Stromal cell of bone marrow (primary cell): ENCODE measurements at regions not wholly inside any gene's neighbourhood (a gene's known extent, or its start where the extent isn't known, plus 50 kb on each side); places are given as distances from the start of the nearest gene placed in this dataset.
A peak's percentile ranks its signal among the peaks of the same experiment; 100 is the strongest.

Experiments used
- DNase-seq: peaks from one replicate; pipeline ENCODE4 v3.0.0-alpha.2; 2012; ENCODE audit warnings: low read depth

GRCh38 chr11:32002311-32002710 is 88.6 kb upstream of the RCN1 start:
- no peak for DNase-seq

DNA sequence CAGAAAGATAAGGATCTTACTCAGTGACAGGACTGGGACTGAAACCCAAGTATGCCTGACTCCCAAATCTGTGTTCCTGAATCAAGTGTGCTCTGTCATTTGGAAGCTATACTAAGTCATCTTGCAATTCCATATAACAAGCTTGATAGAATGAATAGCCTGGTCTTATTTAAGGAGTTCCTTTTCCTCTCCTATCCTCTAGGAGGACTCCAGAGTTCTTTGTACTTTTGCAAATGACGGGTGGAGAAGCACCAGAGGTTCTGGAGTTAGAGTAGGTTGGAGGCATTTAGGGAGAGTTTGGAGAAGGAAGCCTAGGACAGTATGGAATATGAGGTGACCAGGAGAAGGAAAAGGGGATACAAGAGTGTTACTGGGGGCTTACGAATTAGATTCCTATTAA is 92.9 kb upstream of the RCN1 start:
- no peak for DNase-seq

GRCh38 chr11:31996159-31996881 is 94.6 kb upstream of the RCN1 start:
- no peak for DNase-seq

DNA sequence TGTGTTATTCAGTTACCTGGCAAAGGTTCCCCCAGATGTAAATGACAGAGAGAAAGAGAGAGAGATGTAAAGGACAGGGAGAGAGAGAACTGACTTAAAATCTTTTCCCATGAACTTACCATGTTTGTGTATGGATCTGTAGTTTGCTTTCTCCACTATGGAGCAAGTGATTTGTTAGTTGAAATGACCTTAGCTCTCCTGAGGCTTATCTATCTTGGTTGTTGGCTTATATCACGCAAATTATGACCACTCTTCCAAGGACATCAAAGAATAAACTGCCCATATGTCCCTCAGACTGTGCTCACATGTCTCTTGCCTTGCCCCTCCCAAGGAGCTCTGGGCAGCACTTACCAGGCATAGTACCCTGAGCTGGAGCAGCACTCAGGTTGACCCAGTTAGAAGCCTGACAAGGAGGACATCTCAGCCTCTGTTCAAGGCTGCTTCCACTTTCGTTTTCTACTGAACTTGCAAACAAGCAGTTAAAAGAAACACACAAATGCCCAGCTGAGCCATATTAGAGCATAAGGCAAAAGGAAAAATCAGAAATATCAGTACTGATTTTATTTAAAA is 95.3 kb upstream of the RCN1 start:
- DNase-seq, result no peak

- no peak for DNase-seq
Observed at GRCh38 chr11:31995032-31995431, 95.8 kb upstream of the RCN1 start.

GRCh38 chr11:31987118-31988005 is 103.5 kb upstream of the RCN1 start:
- no peak for DNase-seq

DNA sequence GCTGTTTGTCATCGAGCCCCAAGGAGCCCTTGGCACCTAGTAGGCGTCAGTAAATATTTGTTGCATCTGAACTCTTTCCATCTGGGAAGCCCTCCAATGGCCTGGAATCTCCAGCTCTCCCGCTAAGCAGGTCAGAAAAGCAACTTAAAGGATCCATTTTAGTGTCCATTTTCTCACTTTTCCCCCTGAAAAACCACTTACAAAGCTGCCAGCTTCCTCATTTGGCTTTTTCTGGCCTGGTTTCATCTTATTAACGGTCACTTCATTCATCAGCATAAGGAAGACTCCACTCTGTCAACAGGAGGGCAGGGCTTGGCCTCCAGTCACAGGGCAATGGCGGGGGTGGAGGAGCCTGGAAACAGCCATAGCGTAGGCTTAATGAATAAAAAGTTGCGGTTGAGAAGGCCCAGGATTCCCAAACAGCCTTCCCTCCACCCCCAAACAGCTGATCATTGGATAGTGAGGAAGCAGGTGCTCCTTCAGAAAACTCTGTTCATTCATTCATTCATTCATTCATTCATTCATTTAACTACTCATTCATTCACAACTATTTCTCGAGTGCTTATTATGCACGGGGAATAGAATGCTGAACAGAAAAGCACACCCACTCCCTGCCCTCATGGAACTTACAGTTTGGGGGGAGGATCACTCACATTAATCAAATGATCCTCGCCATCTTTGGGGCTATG is 104.5 kb upstream of the RCN1 start:
- no peak for DNase-seq

- DNase-seq, result no peak
Observed at GRCh38 chr11:31981457-31981856, 109.4 kb upstream of the RCN1 start.

DNA sequence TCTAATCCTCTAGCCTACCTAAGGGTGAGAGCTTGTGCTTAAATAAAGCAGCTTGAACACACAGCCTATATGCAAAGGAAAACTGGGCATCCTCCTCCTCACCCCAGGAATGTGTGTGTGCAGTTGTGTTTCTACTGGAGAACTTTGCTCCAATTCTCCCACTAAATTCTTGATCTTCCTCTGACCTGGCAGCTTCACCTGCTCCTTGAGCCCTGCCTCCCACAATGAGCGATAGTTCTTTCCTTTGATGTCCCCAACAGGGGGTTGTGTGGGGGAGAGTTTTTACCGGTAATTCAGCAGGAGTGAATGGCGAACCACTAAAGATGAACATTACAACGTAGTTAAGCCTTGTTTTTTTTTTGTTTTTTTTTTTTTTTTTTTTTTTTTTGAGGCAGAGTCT is 113.5 kb upstream of the RCN1 start:
- no peak for DNase-seq

- DNase-seq, result peak; percentile 88
Observed at GRCh38 chr11:31974366-31975136, 116.3 kb upstream of the RCN1 start.

- DNase-seq, result no peak
Observed at GRCh38 chr11:31973172-31973571, 117.7 kb upstream of the RCN1 start.

DNA sequence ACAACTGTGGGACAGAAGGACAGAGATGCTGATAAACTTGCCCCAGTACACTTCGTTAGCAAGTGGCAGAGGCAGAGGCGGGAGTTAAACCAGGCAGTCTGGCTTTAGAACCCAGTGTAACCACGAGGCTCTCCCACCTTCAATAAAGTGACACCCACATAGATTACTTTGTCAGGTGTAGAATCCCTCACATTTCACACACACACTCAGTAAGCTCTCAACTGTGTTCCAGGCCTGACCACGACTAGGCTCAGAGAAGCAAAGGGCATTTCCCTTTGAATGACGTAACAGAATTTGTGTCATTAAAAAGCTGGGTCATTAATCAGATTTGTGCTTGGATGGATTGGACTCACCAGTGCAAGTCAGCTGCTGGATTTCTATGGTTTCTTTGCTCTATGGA is 118.3 kb upstream of the RCN1 start:
- no peak for DNase-seq

DNA sequence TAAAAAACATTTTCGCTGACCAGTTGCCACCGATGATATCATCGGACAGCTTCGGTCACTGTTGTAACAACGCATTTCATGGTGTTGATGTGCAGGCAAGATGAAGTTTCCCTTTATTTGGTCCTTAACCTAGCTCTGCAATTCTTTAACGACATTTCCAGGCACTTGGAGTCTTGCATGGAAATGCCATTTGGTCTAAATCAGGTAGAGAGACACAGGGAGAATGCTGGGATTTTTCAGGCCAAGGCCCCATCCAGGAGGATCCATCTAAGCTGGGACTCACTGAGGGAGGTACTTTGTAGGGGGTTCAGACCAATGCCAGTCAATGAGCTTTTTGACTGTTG is 121.5 kb upstream of the RCN1 start:
- DNase-seq, result no peak

GRCh38 chr11:31968461-31969358 is 122.2 kb upstream of the RCN1 start:
- DNase-seq, result peak; percentile 76

DNA sequence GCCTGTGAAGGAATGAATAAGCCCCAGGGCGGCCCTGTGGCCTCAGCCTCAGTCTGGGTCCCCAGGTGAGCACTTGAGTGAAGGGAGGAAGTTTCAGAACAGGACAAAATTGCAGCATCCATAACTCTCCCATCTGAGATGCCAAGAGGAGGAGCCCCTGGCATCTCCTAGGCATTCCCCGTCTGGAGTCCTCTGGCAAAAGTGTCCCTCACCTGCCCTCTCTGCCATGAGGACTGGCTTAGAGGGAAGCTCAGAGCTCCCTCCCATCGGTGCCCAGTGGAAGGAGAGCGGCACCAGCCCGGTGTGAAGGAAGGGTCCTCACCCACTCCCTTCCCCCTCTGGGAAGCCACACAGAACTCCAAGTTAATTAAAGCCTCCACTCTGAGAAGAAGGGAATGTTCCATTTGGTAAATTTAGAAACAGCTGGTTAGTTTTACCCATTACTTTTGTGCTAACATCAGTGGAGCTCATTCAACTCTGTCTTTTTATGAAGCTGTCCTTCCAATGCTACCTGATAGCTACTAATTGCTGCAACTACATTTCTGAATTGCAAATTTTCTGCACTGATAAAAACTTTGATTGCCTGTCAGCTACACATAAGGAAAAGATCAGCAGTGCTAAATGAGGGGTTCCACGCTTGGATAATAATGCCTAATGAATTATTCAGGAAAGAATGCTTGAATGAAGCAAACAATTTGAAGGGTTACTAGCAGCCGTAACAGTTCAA is 123.3 kb upstream of the RCN1 start:
- no peak for DNase-seq

DNA sequence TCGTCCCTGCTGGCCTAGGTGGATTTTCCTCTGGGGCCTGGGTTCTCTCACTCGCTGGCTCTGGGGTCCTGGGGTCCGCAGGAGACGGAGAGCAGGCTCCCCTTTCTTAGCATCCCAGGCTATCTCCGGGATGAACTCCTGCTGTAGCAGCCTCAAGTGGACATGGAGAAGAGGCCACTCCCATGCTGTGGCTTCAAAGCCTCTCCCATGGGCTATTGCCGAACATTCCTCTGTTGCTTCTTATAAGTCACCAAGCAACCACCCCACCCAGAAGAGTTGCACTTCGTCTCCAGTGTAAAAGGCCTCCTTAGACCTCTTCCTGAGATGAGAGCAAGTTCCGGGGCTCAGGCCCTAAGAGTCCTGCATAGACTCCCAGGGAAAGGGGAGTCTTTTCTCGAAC is 124.0 kb upstream of the RCN1 start:
- DNase-seq, result no peak

GRCh38 chr11:31964181-31964580 is 126.7 kb upstream of the RCN1 start:
- no peak for DNase-seq

GRCh38 chr11:31960126-31960525 is 130.7 kb upstream of the RCN1 start:
- DNase-seq, result no peak

- no peak for DNase-seq
Observed at GRCh38 chr11:31959716-31960115, 131.2 kb upstream of the RCN1 start.

- peak; percentile 29 for DNase-seq
Observed at GRCh38 chr11:31958076-31958735, 132.7 kb upstream of the RCN1 start.
